ENCODE measurements at regions not wholly inside any gene's neighbourhood (a gene's known extent, or its start where the extent isn't known, plus 50 kb on each side); places are given as distances from the start of the nearest gene placed in this dataset.
A peak's percentile ranks its signal among the peaks of the same experiment; 100 is the strongest.
"Not testable (repeated sequence)": the region's sequence is repeated elsewhere in the genome, so short reads cannot be mapped to it uniquely, and the experiment has no call there.

DNA sequence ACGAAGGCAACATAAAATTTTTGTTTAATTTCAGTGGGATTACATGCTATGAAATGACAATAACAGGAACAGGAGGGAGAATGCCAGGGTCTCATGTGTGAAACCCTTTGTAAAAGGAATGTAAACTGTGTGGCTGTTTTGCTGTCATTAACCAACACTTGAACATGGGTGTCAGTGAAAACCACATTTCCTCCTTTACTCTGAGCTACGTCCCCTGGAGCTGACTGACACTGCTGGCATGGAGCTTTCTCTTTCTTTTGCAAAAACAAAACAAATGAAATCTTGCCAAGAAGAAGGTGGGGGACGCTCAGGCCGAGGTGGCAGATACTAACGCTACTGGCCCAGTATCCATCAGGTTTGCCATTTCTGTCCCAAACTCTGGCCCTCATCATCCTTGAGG, 121.4 kb downstream of the DMRT2 start:
- DNase-seq (ENCODE audit: low read depth) = no peak
- TF ChIP-seq, protein P1, sequence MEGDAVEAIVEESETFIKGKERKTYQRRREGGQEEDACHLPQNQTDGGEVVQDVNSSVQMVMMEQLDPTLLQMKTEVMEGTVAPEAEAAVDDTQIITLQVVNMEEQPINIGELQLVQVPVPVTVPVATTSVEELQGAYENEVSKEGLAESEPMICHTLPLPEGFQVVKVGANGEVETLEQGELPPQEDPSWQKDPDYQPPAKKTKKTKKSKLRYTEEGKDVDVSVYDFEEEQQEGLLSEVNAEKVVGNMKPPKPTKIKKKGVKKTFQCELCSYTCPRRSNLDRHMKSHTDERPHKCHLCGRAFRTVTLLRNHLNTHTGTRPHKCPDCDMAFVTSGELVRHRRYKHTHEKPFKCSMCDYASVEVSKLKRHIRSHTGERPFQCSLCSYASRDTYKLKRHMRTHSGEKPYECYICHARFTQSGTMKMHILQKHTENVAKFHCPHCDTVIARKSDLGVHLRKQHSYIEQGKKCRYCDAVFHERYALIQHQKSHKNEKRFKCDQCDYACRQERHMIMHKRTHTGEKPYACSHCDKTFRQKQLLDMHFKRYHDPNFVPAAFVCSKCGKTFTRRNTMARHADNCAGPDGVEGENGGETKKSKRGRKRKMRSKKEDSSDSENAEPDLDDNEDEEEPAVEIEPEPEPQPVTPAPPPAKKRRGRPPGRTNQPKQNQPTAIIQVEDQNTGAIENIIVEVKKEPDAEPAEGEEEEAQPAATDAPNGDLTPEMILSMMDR (IDR thresholded peaks at IDR 0.05; ENCODE audit: insufficient read depth, low read depth, low read length, missing control alignments) = no peak
- H3K4me3 ChIP-seq (ENCODE audit: low read length) = no peak overlapping the region

DNA sequence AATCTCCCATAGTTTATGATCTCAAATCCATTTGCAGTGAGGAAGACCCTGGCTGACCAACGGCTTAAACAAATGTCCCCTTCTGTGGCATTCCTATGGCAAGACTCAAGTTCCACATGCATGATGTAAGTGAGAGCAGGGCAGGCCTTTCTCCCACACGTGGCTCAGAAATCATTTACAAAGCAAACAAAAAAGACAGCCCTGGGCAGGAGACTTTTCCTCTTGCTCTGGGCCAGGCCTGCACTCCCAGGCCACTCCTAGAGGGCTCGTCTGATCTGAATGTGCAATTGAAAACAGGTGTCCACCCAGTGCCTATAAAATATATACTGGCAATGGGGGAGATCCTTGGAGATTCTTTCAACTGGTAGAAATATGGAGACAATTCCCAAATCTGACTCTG, 123.1 kb downstream of the DMRT2 start:
- TF ChIP-seq, protein P1 (IDR thresholded peaks at IDR 0.05; ENCODE audit: insufficient read depth, low read depth, low read length, missing control alignments) = no peak
- peak; percentile 34 for DNase-seq (ENCODE audit: low read depth)
- no peak overlapping the region for H3K4me3 ChIP-seq (ENCODE audit: low read length)

DNA sequence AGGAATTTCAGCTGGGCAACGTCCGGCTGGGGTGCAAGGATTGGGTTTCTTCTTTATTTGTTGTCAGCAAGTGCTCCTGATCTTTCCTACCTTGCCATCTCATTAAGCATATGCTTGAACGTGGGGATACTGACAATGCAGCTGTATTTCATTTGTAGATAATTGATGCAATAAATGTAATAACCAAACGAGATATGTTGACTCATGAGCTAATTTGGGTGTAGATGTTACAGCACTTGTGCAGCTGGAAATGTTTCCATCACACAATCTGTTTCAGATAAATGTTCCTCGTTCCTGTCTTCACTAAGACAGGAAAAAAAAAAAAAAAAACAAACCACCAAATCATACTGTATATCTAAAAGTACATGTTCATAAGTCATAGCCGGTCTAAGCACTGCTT, 123.8 kb downstream of the DMRT2 start:
- DNase-seq (ENCODE audit: low read depth) = no peak
- no peak overlapping the region for H3K4me3 ChIP-seq (ENCODE audit: low read length)
- TF ChIP-seq, protein P1 (IDR thresholded peaks at IDR 0.05; ENCODE audit: insufficient read depth, low read depth, low read length, missing control alignments) = no peak

DNA sequence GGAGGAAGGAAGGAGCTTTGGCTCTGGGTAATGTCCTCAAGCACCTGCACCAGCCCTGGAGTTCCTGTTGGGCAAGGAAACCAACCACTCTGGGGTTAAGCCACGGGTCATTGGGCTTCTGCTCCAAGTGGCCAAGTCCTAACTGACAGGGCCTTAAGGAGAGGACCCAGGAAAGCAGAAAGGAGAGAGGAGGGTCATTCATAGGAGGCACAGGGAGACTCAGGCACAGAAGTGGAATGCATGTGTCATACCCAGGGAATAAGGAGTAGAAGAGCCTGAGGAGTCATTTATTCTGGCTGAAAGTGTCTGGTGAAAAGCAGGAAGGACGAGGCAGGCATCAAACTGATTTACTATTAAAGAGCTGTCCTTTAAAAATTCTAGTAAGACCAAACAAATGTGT, 129.2 kb downstream of the DMRT2 start:
- no peak overlapping the region for H3K4me3 ChIP-seq (ENCODE audit: low read length)
- DNase-seq (ENCODE audit: low read depth) = no peak
- TF ChIP-seq, protein P1 (IDR thresholded peaks at IDR 0.05; ENCODE audit: insufficient read depth, low read depth, low read length, missing control alignments) = no peak

DNA sequence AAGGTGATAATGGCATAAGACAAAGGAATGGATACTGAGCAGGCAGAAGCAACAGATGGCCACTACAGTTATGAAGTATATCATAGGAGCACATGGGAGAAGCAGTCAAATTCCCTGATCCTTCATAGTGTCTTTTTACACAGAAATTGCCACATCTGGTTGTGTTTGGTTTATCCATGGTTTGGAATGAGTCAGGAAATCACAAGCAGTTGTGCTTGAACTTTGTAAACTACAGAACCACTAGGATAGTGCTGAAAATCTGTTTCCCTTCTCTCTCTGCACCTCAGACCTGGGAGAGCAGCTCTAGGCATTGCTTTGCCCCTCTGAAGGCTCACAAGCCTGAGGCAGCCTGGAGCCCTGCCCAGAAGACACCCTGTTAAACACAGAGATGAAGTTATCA, 134.0 kb downstream of the DMRT2 start:
- no peak overlapping the region for H3K4me3 ChIP-seq (ENCODE audit: low read length)
- TF ChIP-seq, protein P1 (IDR thresholded peaks at IDR 0.05; ENCODE audit: insufficient read depth, low read depth, low read length, missing control alignments) = no peak
- no peak for DNase-seq (ENCODE audit: low read depth)

DNA sequence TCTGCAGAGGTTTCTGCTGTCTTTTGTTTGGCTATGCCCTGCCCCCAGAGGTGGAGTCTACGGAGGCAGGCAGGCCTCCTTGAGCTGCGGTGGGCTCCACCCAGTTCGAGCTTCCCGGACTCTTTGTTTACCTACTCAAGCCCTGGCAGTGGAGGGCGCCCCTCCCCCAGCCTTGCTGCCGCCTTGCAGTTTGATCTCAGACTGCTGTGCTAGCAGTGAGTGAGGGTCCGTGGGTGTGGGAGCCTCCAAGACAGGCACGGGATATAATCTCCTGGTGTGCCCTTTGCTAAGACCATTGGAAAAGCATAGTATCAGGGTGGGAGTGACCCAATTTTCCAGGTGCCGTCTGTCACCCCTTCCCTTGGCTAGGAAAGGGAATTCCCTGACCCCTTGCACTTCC, 137.0 kb downstream of the DMRT2 start:
- H3K4me3 ChIP-seq (ENCODE audit: low read length); DNase-seq (ENCODE audit: low read depth): not testable (repeated sequence)

DNA sequence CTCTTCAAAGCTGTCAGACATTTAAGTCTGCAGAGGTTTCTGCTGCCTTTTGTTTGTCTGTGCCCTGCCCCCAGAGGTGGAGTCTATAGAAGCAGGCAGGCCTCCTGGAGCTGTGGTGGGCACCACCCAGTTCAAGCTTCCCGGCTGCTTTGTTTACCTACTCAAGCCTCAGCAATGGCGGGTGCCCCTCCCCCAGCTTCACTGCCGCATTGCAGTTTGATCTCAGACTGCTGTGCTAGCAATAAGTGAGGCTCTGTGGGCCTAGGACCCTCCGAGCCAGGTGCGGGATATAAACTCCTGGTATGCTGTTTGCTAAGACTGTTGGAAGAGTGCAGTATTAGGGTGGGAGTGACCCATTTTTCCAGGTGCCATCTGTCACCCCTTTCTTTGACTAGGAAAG, 145.5 kb downstream of the DMRT2 start:
- not testable (repeated sequence) for H3K4me3 ChIP-seq (ENCODE audit: low read length); DNase-seq (ENCODE audit: low read depth)

DNA sequence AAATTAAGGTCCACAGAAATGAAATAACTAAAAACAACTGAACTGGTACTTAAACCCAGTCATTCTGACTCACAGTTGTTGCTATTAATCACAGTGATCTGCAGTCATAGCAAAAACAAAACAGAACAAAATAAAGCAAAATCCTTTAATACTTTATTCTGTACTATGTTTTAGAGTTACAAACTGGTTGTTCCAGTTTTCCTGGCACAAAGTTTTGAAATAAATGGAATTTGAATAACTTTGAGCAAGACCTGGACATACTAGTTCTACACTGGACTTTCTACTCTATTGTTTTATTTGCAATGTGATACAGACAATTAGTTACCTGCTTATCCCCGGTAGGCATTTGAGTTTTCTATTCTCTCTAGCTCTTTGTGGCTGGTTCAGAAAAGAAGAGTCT, 147.9 kb downstream of the DMRT2 start:
- TF ChIP-seq, protein P1 (IDR thresholded peaks at IDR 0.05; ENCODE audit: insufficient read depth, low read depth, low read length, missing control alignments) = no peak
- DNase-seq (ENCODE audit: low read depth) = peak; percentile 91
- no peak overlapping the region for H3K4me3 ChIP-seq (ENCODE audit: low read length)
